K562 (cell line): ENCODE measurements at regions not wholly inside any gene's neighbourhood (a gene's known extent, or its start where the extent isn't known, plus 50 kb on each side); places are given as distances from the start of the nearest gene placed in this dataset.

ENCODE experiments used
- NUFIP1 ChIP-seq: fragments of 450-650 bp; IDR thresholded peaks from 2 replicates; pipeline ENCODE4 v1.6.1; 2018; ENCODE audit not compliant: partially characterized antibody
- PHB2 ChIP-seq: fragments of 450-650 bp; IDR thresholded peaks from 2 replicates; pipeline ENCODE4 v1.6.1; 2017; ENCODE audit warnings: low read depth
- POLR3G ChIP-seq: IDR thresholded peaks from 2 replicates; pipeline ENCODE4 v1.6.1; 2011; ENCODE audit not compliant: insufficient read length, insufficient replicate concordance; ENCODE audit errors: extremely low read depth
- ZNF143 ChIP-seq: sonication (generic); formaldehyde crosslinking; IDR thresholded peaks from 2 replicates; pipeline ENCODE4 v1.9.0; 2022; ENCODE audit warnings: mild to moderate bottlenecking, missing genetic modification reagents
- TF ChIP-seq, protein P1 (sequence below): fragments of 250-450 bp; sonication (Bioruptor Pico); IDR thresholded peaks from 2 replicates; pipeline ENCODE4 v1.4.0; 2020
- TF ChIP-seq, protein P2 (sequence below): fragments of 250-450 bp; sonication (Bioruptor Pico); IDR thresholded peaks from 2 replicates; pipeline ENCODE4 v1.4.0; 2020; ENCODE audit warnings: borderline replicate concordance

DNA sequence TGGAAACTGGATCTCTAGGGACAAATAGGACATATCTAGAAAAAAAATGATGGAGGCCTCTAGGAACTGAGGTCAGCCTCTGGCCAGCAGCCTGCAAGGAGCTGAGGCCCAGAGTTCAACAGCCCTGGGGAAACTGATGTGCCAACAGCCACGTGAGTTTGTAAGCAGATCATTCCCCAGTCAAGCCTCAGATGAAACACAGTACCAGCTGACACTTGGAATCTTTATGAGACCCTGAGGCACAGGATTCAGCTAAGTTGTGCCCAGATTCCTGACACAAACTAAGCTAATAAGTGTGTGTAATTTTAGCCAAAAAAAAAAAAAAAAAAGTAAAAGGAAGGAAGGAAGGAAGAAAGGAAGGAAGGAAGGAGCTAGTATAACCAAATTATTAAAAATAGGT is 1059.8 kb upstream of the MAP3K7 start (continued):
- TF ChIP-seq, protein P1, sequence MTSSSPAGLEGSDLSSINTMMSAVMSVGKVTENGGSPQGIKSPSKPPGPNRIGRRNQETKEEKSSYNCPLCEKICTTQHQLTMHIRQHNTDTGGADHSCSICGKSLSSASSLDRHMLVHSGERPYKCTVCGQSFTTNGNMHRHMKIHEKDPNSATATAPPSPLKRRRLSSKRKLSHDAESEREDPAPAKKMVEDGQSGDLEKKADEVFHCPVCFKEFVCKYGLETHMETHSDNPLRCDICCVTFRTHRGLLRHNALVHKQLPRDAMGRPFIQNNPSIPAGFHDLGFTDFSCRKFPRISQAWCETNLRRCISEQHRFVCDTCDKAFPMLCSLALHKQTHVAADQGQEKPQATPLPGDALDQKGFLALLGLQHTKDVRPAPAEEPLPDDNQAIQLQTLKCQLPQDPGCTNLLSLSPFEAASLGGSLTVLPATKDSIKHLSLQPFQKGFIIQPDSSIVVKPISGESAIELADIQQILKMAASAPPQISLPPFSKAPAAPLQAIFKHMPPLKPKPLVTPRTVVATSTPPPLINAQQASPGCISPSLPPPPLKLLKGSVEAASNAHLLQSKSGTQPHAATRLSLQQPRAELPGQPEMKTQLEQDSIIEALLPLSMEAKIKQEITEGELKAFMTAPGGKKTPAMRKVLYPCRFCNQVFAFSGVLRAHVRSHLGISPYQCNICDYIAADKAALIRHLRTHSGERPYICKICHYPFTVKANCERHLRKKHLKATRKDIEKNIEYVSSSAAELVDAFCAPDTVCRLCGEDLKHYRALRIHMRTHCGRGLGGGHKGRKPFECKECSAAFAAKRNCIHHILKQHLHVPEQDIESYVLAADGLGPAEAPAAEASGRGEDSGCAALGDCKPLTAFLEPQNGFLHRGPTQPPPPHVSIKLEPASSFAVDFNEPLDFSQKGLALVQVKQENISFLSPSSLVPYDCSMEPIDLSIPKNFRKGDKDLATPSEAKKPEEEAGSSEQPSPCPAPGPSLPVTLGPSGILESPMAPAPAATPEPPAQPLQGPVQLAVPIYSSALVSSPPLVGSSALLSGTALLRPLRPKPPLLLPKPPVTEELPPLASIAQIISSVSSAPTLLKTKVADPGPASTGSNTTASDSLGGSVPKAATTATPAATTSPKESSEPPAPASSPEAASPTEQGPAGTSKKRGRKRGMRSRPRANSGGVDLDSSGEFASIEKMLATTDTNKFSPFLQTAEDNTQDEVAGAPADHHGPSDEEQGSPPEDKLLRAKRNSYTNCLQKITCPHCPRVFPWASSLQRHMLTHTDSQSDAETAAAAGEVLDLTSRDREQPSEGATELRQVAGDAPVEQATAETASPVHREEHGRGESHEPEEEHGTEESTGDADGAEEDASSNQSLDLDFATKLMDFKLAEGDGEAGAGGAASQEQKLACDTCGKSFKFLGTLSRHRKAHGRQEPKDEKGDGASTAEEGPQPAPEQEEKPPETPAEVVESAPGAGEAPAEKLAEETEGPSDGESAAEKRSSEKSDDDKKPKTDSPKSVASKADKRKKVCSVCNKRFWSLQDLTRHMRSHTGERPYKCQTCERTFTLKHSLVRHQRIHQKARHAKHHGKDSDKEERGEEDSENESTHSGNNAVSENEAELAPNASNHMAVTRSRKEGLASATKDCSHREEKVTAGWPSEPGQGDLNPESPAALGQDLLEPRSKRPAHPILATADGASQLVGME (CRISPR knock-in tag), result no peak
- TF ChIP-seq NUFIP1 (no peak), POLR3G (no peak), ZNF143 (CRISPR knock-in tag) (no peak), PHB2 (no peak)
- TF ChIP-seq, protein P2, sequence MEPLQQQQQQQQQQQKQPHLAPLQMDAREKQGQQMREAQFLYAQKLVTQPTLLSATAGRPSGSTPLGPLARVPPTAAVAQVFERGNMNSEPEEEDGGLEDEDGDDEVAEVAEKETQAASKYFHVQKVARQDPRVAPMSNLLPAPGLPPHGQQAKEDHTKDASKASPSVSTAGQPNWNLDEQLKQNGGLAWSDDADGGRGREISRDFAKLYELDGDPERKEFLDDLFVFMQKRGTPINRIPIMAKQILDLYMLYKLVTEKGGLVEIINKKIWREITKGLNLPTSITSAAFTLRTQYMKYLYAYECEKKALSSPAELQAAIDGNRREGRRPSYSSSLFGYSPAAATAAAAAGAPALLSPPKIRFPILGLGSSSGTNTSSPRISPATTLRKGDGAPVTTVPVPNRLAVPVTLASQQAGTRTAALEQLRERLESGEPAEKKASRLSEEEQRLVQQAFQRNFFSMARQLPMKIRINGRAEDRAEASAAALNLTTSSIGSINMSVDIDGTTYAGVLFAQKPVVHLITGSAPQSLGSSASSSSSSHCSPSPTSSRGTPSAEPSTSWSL (CRISPR knock-in tag), result no peak
